SK-N-SH (cell line): ENCODE measurements at regions not wholly inside any gene's neighbourhood (a gene's known extent, or its start where the extent isn't known, plus 50 kb on each side); places are given as distances from the start of the nearest gene placed in this dataset.

Source experiments
- CTCF ChIP-seq: fragments of 200-600 bp; sonication (generic); IDR thresholded peaks from 2 replicates; pipeline ENCODE4 v1.6.1; 2017; ENCODE audit warnings: antibody characterized with exemption, mild to moderate bottlenecking, moderate library complexity
- EP300 ChIP-seq, 2 experiments: IDR thresholded peaks; 2 replicates each; pipeline versions ENCODE4 v1.4.0 to v1.6.1; 2012; ENCODE audit warnings: borderline replicate concordance in 1 of 2, low read depth in 1 of 2, low read length in 1 of 2
- EZH2phosphoT487 ChIP-seq: fragments of 200-600 bp; sonication (generic); IDR thresholded peaks from 2 replicates; pipeline ENCODE4 v1.6.1; 2017; ENCODE audit warnings: low read depth, mixed run types, mild to moderate bottlenecking, antibody characterized with exemption, moderate library complexity, borderline replicate concordance
- GABPA ChIP-seq: IDR thresholded peaks from 2 replicates; pipeline ENCODE4 v1.4.0; 2012; ENCODE audit warnings: low read depth, mild to moderate bottlenecking
- MAX ChIP-seq: IDR thresholded peaks from 2 replicates; pipeline ENCODE4 v1.4.0; 2012; ENCODE audit warnings: low read depth
- MXI1 ChIP-seq: IDR thresholded peaks from 2 replicates; pipeline ENCODE4 v1.6.1; 2012; ENCODE audit warnings: mild to moderate bottlenecking, low read depth, low read length, improper control_type of control experiment
- NRF1 ChIP-seq: IDR thresholded peaks from 2 replicates; pipeline ENCODE4 v1.6.1; 2012; ENCODE audit warnings: low read depth, mild to moderate bottlenecking, low read length
- RCOR1 ChIP-seq: fragments of 150-350 bp; IDR thresholded peaks from 2 replicates; pipeline ENCODE4 v1.6.1; 2017; ENCODE audit warnings: antibody characterized with exemption, low read length
- REST ChIP-seq: IDR thresholded peaks from 2 replicates; pipeline ENCODE4 v1.6.1; 2012; ENCODE audit warnings: mild to moderate bottlenecking, low read depth, low read length, moderate library complexity
- RFX5 ChIP-seq: IDR thresholded peaks from 2 replicates; pipeline ENCODE4 v1.6.1; 2012; ENCODE audit warnings: mild to moderate bottlenecking, improper control_type of control experiment, low read length
- SMC3 ChIP-seq: IDR thresholded peaks from 2 replicates; pipeline ENCODE4 v1.6.1; 2012; ENCODE audit warnings: low read depth, low read length, improper control_type of control experiment
- TEAD4 ChIP-seq: IDR thresholded peaks from 2 replicates; pipeline ENCODE4 v1.4.0; 2012; ENCODE audit warnings: mild to moderate bottlenecking, borderline replicate concordance; ENCODE audit not compliant: insufficient read depth
- YY1 ChIP-seq: IDR thresholded peaks from 2 replicates; pipeline ENCODE4 v1.4.0; 2012; ENCODE audit warnings: low read depth, mild to moderate bottlenecking

GRCh38 chr13:103958691-103959090 is 892.5 kb upstream of the SLC10A2 start:
- TF ChIP-seq TEAD4 (no peak), EP300 (IDR thresholded peaks at IDR 0.05; ENCODE audit: borderline replicate concordance in 1 of 2, low read depth in 1 of 2, low read length in 1 of 2) (no peak), CTCF (no peak), GABPA (no peak), MXI1 (no peak), REST (no peak), YY1 (no peak), SMC3 (no peak), NRF1 (no peak), RFX5 (no peak), RCOR1 (no peak), MAX (no peak), EZH2phosphoT487 (no peak)
